Hindlimb muscle (tissue), 1 donor: ENCODE measurements at regions not wholly inside any gene's neighbourhood (a gene's known extent, or its start where the extent isn't known, plus 50 kb on each side); places are given as distances from the start of the nearest gene placed in this dataset.
"Not testable (repeated sequence)": the region's sequence is repeated elsewhere in the genome, so short reads cannot be mapped to it uniquely, and the experiment has no call there.

Experiments used
- DNase-seq: peaks from one replicate; pipeline ENCODE4 v3.0.0-alpha.2; 2013

GRCh38 chr5:100017520-100018262, 517.5 kb upstream of the FAM174A start:
- no peak for DNase-seq

GRCh38 chr5:100013305-100013704, 521.9 kb upstream of the FAM174A start:
- not testable (repeated sequence) for DNase-seq

- not testable (repeated sequence) for DNase-seq
Observed at GRCh38 chr5:100011160-100011559, 524.0 kb upstream of the FAM174A start.

GRCh38 chr5:100004969-100005368, 530.2 kb upstream of the FAM174A start:
- DNase-seq, result no peak

- DNase-seq, result no peak
Observed at GRCh38 chr5:99998319-99998718, 536.9 kb upstream of the FAM174A start.

GRCh38 chr5:99995407-99995806, 539.8 kb upstream of the FAM174A start:
- DNase-seq, result no peak

GRCh38 chr5:99973779-99974178, 561.4 kb upstream of the FAM174A start:
- DNase-seq, result no peak

- DNase-seq, result no peak
Observed at GRCh38 chr5:99955962-99956361, 579.2 kb upstream of the FAM174A start.

- DNase-seq, result no peak
Observed at GRCh38 chr5:99955006-99955405, 580.2 kb upstream of the FAM174A start.

GRCh38 chr5:99949969-99950524, 585.1 kb upstream of the FAM174A start:
- no peak for DNase-seq

GRCh38 chr5:99949361-99949760, 585.8 kb upstream of the FAM174A start:
- no peak for DNase-seq

- no peak for DNase-seq
Observed at GRCh38 chr5:99948850-99949249, 586.3 kb upstream of the FAM174A start.

GRCh38 chr5:99945478-99946442, 589.4 kb upstream of the FAM174A start:
- no peak for DNase-seq

- no peak for DNase-seq
Observed at GRCh38 chr5:99940540-99940939, 594.6 kb upstream of the FAM174A start.

- DNase-seq, result no peak
Observed at GRCh38 chr5:99936911-99937310, 598.3 kb upstream of the FAM174A start.

GRCh38 chr5:99929806-99930135, 605.4 kb upstream of the FAM174A start:
- no peak for DNase-seq

GRCh38 chr5:99929067-99929805, 605.9 kb upstream of the FAM174A start:
- DNase-seq, result no peak

- DNase-seq, result no peak
Observed at GRCh38 chr5:99928490-99928889, 606.7 kb upstream of the FAM174A start.

- DNase-seq, result no peak
Observed at GRCh38 chr5:99926463-99926862, 608.7 kb upstream of the FAM174A start.

- no peak for DNase-seq
Observed at GRCh38 chr5:99922386-99922785, 612.8 kb upstream of the FAM174A start.

- no peak for DNase-seq
Observed at GRCh38 chr5:99911971-99912370, 623.2 kb upstream of the FAM174A start.

- no peak for DNase-seq
Observed at GRCh38 chr5:99906776-99907175, 628.4 kb upstream of the FAM174A start.

GRCh38 chr5:99901972-99902371, 633.2 kb upstream of the FAM174A start:
- no peak for DNase-seq
